ENCODE measurements at regions not wholly inside any gene's neighbourhood (a gene's known extent, or its start where the extent isn't known, plus 50 kb on each side); places are given as distances from the start of the nearest gene placed in this dataset.

GRCh38 chr13:84208246-84208910 is 326.1 kb upstream of the SLITRK1 start:
- no peaks in the 10 kb centered on the region for H3K4me1 ChIP-seq (ENCODE audit: control insufficient read depth, insufficient read depth, low read length, poor library complexity, severe bottlenecking)
- H3K9me3 ChIP-seq (ENCODE audit: control insufficient read depth, low read length) = no peaks in the 10 kb centered on the region
- no peaks in the 10 kb centered on the region for H3K36me3 ChIP-seq (ENCODE audit: control insufficient read depth, insufficient read depth, low read length)
- H3K27me3 ChIP-seq (replicated peaks; ENCODE audit: control insufficient read depth, insufficient read depth, low read length, poor library complexity, severe bottlenecking) = no peaks in the 10 kb centered on the region
- no peak for DNase-seq
- H3K4me3 ChIP-seq (ENCODE audit: insufficient read depth, low read depth, low read length, poor library complexity, severe bottlenecking) = no peak overlapping the region
- no peak overlapping the region for H3K27ac ChIP-seq (ENCODE audit: insufficient read depth, low read length, poor library complexity, severe bottlenecking)

GRCh38 chr13:84207509-84207908 is 325.2 kb upstream of the SLITRK1 start:
- no peak for DNase-seq
- Histone ChIP-seq H3K4me3 (ENCODE audit: insufficient read depth, low read depth, low read length, poor library complexity, severe bottlenecking) (no peak overlapping the region), H3K27ac (ENCODE audit: insufficient read depth, low read length, poor library complexity, severe bottlenecking) (no peak overlapping the region), H3K36me3 (ENCODE audit: control insufficient read depth, insufficient read depth, low read length) (no peaks in the 10 kb centered on the region), H3K27me3 (replicated peaks; ENCODE audit: control insufficient read depth, insufficient read depth, low read length, poor library complexity, severe bottlenecking) (no peaks in the 10 kb centered on the region), H3K4me1 (ENCODE audit: control insufficient read depth, insufficient read depth, low read length, poor library complexity, severe bottlenecking) (no peaks in the 10 kb centered on the region), H3K9me3 (ENCODE audit: control insufficient read depth, low read length) (no peaks in the 10 kb centered on the region)

- Histone ChIP-seq H3K9me3 (ENCODE audit: control insufficient read depth, low read length) (no peaks in the 10 kb centered on the region), H3K27me3 (replicated peaks; ENCODE audit: control insufficient read depth, insufficient read depth, low read length, poor library complexity, severe bottlenecking) (no peaks in the 10 kb centered on the region), H3K4me1 (ENCODE audit: control insufficient read depth, insufficient read depth, low read length, poor library complexity, severe bottlenecking) (no peaks in the 10 kb centered on the region), H3K4me3 (ENCODE audit: insufficient read depth, low read depth, low read length, poor library complexity, severe bottlenecking) (no peak overlapping the region), H3K27ac (ENCODE audit: insufficient read depth, low read length, poor library complexity, severe bottlenecking) (no peak overlapping the region), H3K36me3 (ENCODE audit: control insufficient read depth, insufficient read depth, low read length) (no peaks in the 10 kb centered on the region)
- DNase-seq = no peak
Measured at GRCh38 chr13:84200971-84201370, 318.7 kb upstream of the SLITRK1 start.

GRCh38 chr13:84192125-84192524 is 309.9 kb upstream of the SLITRK1 start:
- no peaks in the 10 kb centered on the region for H3K9me3 ChIP-seq (ENCODE audit: control insufficient read depth, low read length)
- no peak for DNase-seq
- H3K36me3 ChIP-seq (ENCODE audit: control insufficient read depth, insufficient read depth, low read length) = no peaks in the 10 kb centered on the region
- no peak overlapping the region for H3K27ac ChIP-seq (ENCODE audit: insufficient read depth, low read length, poor library complexity, severe bottlenecking)
- no peak overlapping the region for H3K4me3 ChIP-seq (ENCODE audit: insufficient read depth, low read depth, low read length, poor library complexity, severe bottlenecking)
- H3K4me1 ChIP-seq (ENCODE audit: control insufficient read depth, insufficient read depth, low read length, poor library complexity, severe bottlenecking) = no peaks in the 10 kb centered on the region
- no peaks in the 10 kb centered on the region for H3K27me3 ChIP-seq (replicated peaks; ENCODE audit: control insufficient read depth, insufficient read depth, low read length, poor library complexity, severe bottlenecking)

GRCh38 chr13:84191139-84191538 is 308.9 kb upstream of the SLITRK1 start:
- no peak for DNase-seq
- no peaks in the 10 kb centered on the region for H3K9me3 ChIP-seq (ENCODE audit: control insufficient read depth, low read length)
- H3K4me3 ChIP-seq (ENCODE audit: insufficient read depth, low read depth, low read length, poor library complexity, severe bottlenecking) = no peak overlapping the region
- H3K4me1 ChIP-seq (ENCODE audit: control insufficient read depth, insufficient read depth, low read length, poor library complexity, severe bottlenecking) = no peaks in the 10 kb centered on the region
- no peaks in the 10 kb centered on the region for H3K36me3 ChIP-seq (ENCODE audit: control insufficient read depth, insufficient read depth, low read length)
- no peaks in the 10 kb centered on the region for H3K27me3 ChIP-seq (replicated peaks; ENCODE audit: control insufficient read depth, insufficient read depth, low read length, poor library complexity, severe bottlenecking)
- no peak overlapping the region for H3K27ac ChIP-seq (ENCODE audit: insufficient read depth, low read length, poor library complexity, severe bottlenecking)

GRCh38 chr13:84187626-84188025 is 305.4 kb upstream of the SLITRK1 start:
- Histone ChIP-seq H3K27ac (ENCODE audit: insufficient read depth, low read length, poor library complexity, severe bottlenecking) (no peak overlapping the region), H3K36me3 (ENCODE audit: control insufficient read depth, insufficient read depth, low read length) (no peaks in the 10 kb centered on the region), H3K4me1 (ENCODE audit: control insufficient read depth, insufficient read depth, low read length, poor library complexity, severe bottlenecking) (no peaks in the 10 kb centered on the region), H3K27me3 (replicated peaks; ENCODE audit: control insufficient read depth, insufficient read depth, low read length, poor library complexity, severe bottlenecking) (no peaks in the 10 kb centered on the region), H3K4me3 (ENCODE audit: insufficient read depth, low read depth, low read length, poor library complexity, severe bottlenecking) (no peak overlapping the region), H3K9me3 (ENCODE audit: control insufficient read depth, low read length) (no peaks in the 10 kb centered on the region)
- DNase-seq = no peak

GRCh38 chr13:84139561-84140158 is 257.4 kb upstream of the SLITRK1 start:
- no peaks in the 10 kb centered on the region for H3K9me3 ChIP-seq (ENCODE audit: control insufficient read depth, low read length)
- H3K4me1 ChIP-seq (ENCODE audit: control insufficient read depth, insufficient read depth, low read length, poor library complexity, severe bottlenecking) = peaks cover 3% of the 10 kb centered on the region
- no peaks in the 10 kb centered on the region for H3K27me3 ChIP-seq (replicated peaks; ENCODE audit: control insufficient read depth, insufficient read depth, low read length, poor library complexity, severe bottlenecking)
- DNase-seq = no peak
- H3K36me3 ChIP-seq (ENCODE audit: control insufficient read depth, insufficient read depth, low read length) = no peaks in the 10 kb centered on the region
- no peak overlapping the region for H3K27ac ChIP-seq (ENCODE audit: insufficient read depth, low read length, poor library complexity, severe bottlenecking)
- no peak overlapping the region for H3K4me3 ChIP-seq (ENCODE audit: insufficient read depth, low read depth, low read length, poor library complexity, severe bottlenecking)

- DNase-seq = peak; percentile 37 to 54 (median 41)
- H3K4me1 ChIP-seq (ENCODE audit: control insufficient read depth, insufficient read depth, low read length, poor library complexity, severe bottlenecking) = peaks cover 3% of the 10 kb centered on the region
- H3K9me3 ChIP-seq (ENCODE audit: control insufficient read depth, low read length) = no peaks in the 10 kb centered on the region
- no peaks in the 10 kb centered on the region for H3K36me3 ChIP-seq (ENCODE audit: control insufficient read depth, insufficient read depth, low read length)
- peak overlapping the region; percentile 5 for H3K4me3 ChIP-seq (ENCODE audit: insufficient read depth, low read depth, low read length, poor library complexity, severe bottlenecking)
- no peaks in the 10 kb centered on the region for H3K27me3 ChIP-seq (replicated peaks; ENCODE audit: control insufficient read depth, insufficient read depth, low read length, poor library complexity, severe bottlenecking)
- peak overlapping the region; percentile 52 for H3K27ac ChIP-seq (ENCODE audit: insufficient read depth, low read length, poor library complexity, severe bottlenecking)
Measured at GRCh38 chr13:84137292-84137691, 255.0 kb upstream of the SLITRK1 start.

- H3K36me3 ChIP-seq (ENCODE audit: control insufficient read depth, insufficient read depth, low read length) = no peaks in the 10 kb centered on the region
- H3K27me3 ChIP-seq (replicated peaks; ENCODE audit: control insufficient read depth, insufficient read depth, low read length, poor library complexity, severe bottlenecking) = no peaks in the 10 kb centered on the region
- peaks cover 3% of the 10 kb centered on the region for H3K4me1 ChIP-seq (ENCODE audit: control insufficient read depth, insufficient read depth, low read length, poor library complexity, severe bottlenecking)
- H3K27ac ChIP-seq (ENCODE audit: insufficient read depth, low read length, poor library complexity, severe bottlenecking) = peak overlapping the region; percentile 52
- H3K4me3 ChIP-seq (ENCODE audit: insufficient read depth, low read depth, low read length, poor library complexity, severe bottlenecking) = no peak overlapping the region
- no peak for DNase-seq
- H3K9me3 ChIP-seq (ENCODE audit: control insufficient read depth, low read length) = no peaks in the 10 kb centered on the region
Measured at GRCh38 chr13:84136582-84136981, 254.3 kb upstream of the SLITRK1 start.

GRCh38 chr13:84132491-84132890 is 250.2 kb upstream of the SLITRK1 start:
- no peaks in the 10 kb centered on the region for H3K27me3 ChIP-seq (replicated peaks; ENCODE audit: control insufficient read depth, insufficient read depth, low read length, poor library complexity, severe bottlenecking)
- peaks cover 3% of the 10 kb centered on the region for H3K4me1 ChIP-seq (ENCODE audit: control insufficient read depth, insufficient read depth, low read length, poor library complexity, severe bottlenecking)
- H3K4me3 ChIP-seq (ENCODE audit: insufficient read depth, low read depth, low read length, poor library complexity, severe bottlenecking) = no peak overlapping the region
- H3K36me3 ChIP-seq (ENCODE audit: control insufficient read depth, insufficient read depth, low read length) = no peaks in the 10 kb centered on the region
- H3K9me3 ChIP-seq (ENCODE audit: control insufficient read depth, low read length) = no peaks in the 10 kb centered on the region
- H3K27ac ChIP-seq (ENCODE audit: insufficient read depth, low read length, poor library complexity, severe bottlenecking) = no peak overlapping the region
- DNase-seq = no peak
